AG04450 (cell line): ENCODE measurements at regions not wholly inside any gene's neighbourhood (a gene's known extent, or its start where the extent isn't known, plus 50 kb on each side); places are given as distances from the start of the nearest gene placed in this dataset.

Experiments used
- CTCF ChIA-PET: fragments of 300-600, 350-600 bp; formaldehyde crosslinking; extraction: SDS; loops from one replicate; lab custom pipeline; 2022; ENCODE audit warnings: antibody characterized with exemption, inconsistent platforms; lab: Charles Lee
- POLR2A ChIA-PET: fragments of 350-600 bp; formaldehyde crosslinking; extraction: SDS; loops from one replicate; lab custom pipeline; 2021; ENCODE audit warnings: antibody characterized with exemption, inconsistent platforms; lab: Yijun Ruan, JAX
- DNase-seq: peaks from one replicate; pipeline ENCODE4 v3.0.0-alpha.2; 2011; ENCODE audit warnings: low read depth, low spot score
- H3K27ac ChIP-seq: one replicate; pipeline ENCODE4 v1.5.1; 2012; ENCODE audit warnings: low read depth, low read length, control low read depth
- H3K27me3 ChIP-seq: one replicate; pipeline ENCODE4 v1.6.0; 2012; ENCODE audit warnings: low read length; ENCODE audit not compliant: control insufficient read depth, insufficient read depth
- H3K4me3 ChIP-seq: 2 replicates; pipeline ENCODE4 v1.5.1; 2011; ENCODE audit warnings: mild to moderate bottlenecking, low read depth, low read length, control low read depth
- H3K9me3 ChIP-seq: 2 replicates; pipeline ENCODE4 v1.5.1; 2012; ENCODE audit warnings: low read length; ENCODE audit not compliant: control insufficient read depth, insufficient read depth
- TF ChIP-seq, protein P1 (sequence below): IDR thresholded peaks from 2 replicates; pipeline ENCODE4 v1.5.1; 2011; ENCODE audit warnings: low read depth, low read length, control low read depth, inconsistent platforms

DNA sequence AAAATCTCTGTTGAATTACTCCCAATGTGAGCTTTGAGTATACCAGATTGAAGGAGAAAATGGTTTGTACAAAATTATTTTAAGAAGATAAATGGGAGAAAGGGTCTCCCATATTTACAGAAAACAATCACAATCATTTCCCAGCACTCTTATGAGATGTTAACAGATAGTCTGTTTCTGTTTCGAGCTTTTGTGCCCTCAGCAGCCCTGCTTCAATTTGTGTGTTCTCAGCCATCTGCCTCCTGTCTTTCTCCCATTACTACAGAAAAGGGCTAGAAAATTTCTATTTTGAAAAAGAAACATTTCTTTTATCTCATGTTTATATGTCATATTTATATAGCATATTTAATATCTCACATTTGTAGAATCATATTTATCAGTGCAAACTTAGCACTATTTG lies 498.4 kb downstream of the TTLL7 start:
- CTCF ChIA-PET = no interaction called here

DNA sequence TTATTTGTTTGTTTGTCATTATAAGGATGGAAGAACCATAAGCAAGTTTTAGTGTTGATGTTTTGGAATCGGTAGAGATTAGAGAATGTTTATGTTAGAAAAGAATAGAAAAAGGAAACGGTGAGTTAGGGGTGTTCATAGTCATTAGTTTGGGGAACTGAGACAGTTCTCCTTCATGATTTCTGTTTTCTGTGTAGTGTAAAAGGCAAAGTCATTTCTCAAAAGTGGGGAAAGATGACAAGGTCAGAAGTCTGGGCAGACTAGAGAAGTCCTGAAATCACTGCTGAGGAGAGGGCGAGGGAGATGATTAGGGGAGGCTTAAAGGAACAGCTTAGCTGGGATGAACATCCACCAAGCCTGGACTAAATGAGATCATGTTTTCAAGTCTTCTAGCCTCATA lies 498.9 kb downstream of the TTLL7 start:
- DNase-seq = no peak
- TF ChIP-seq, protein P1, sequence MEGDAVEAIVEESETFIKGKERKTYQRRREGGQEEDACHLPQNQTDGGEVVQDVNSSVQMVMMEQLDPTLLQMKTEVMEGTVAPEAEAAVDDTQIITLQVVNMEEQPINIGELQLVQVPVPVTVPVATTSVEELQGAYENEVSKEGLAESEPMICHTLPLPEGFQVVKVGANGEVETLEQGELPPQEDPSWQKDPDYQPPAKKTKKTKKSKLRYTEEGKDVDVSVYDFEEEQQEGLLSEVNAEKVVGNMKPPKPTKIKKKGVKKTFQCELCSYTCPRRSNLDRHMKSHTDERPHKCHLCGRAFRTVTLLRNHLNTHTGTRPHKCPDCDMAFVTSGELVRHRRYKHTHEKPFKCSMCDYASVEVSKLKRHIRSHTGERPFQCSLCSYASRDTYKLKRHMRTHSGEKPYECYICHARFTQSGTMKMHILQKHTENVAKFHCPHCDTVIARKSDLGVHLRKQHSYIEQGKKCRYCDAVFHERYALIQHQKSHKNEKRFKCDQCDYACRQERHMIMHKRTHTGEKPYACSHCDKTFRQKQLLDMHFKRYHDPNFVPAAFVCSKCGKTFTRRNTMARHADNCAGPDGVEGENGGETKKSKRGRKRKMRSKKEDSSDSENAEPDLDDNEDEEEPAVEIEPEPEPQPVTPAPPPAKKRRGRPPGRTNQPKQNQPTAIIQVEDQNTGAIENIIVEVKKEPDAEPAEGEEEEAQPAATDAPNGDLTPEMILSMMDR = no peak
- Histone ChIP-seq H3K27ac (no peak overlapping the region), H3K27me3 (no peaks in the 10 kb centered on the region), H3K4me3 (no peak overlapping the region), H3K9me3 (no peaks in the 10 kb centered on the region)
- CTCF ChIA-PET = no interaction called here
- POLR2A ChIA-PET = no interaction called here

More for the DNA sequence above, 498.4 kb downstream of the TTLL7 start:
- POLR2A ChIA-PET = no interaction called here
- TF ChIP-seq, protein P1 = no peak
- Histone ChIP-seq H3K27me3 (no peaks in the 10 kb centered on the region), H3K4me3 (no peak overlapping the region), H3K27ac (no peak overlapping the region), H3K9me3 (no peaks in the 10 kb centered on the region)
- no peak for DNase-seq

DNA sequence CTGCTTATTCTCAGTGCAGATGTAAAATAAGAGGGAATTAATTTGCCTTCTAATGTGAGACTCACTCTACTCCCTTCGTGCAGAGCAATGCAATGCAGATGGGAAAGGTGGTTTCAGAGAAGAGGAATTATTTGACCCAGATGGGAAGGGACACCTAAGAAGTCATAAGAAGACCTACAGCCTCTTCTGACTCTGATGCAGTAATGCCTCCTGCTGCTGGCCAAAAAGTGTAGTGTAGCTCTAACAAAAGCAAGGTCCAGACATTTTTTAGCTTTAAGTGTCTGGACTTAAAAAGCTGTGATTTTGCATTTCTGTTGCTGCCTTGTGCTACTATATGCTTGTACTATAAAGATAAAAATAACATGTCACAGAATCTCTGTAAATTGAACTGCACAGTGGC lies 501.4 kb downstream of the TTLL7 start:
- no peaks in the 10 kb centered on the region for H3K9me3 ChIP-seq
- H3K27ac ChIP-seq = no peak overlapping the region
- H3K4me3 ChIP-seq = no peak overlapping the region
- no peaks in the 10 kb centered on the region for H3K27me3 ChIP-seq
- TF ChIP-seq, protein P1 = no peak
- POLR2A ChIA-PET = no interaction called here
- no peak for DNase-seq
- CTCF ChIA-PET = no interaction called here

DNA sequence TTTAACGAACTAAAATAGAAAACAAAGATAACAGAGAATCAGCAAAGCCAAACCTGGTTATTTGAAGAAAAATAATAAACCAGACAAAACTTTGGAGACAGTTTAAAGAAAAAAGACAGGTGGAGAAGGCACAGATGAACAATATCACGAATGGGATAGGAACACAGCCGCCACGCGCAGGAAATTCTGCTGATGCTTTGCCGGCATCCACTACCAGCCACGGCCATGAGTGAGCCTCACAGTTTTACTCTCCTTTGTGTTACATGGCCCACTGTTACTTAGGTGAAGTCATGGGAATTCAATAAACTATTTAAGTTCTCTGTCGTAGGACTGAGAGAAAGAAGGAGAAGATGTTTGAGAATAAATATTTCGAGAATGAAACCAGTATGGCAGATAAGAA lies 503.4 kb downstream of the TTLL7 start:
- H3K4me3 ChIP-seq = no peak overlapping the region
- no peak overlapping the region for H3K27ac ChIP-seq
- POLR2A ChIA-PET = no interaction called here
- H3K27me3 ChIP-seq = no peaks in the 10 kb centered on the region
- TF ChIP-seq, protein P1 = no peak
- CTCF ChIA-PET = no interaction called here
- H3K9me3 ChIP-seq = no peaks in the 10 kb centered on the region
- no peak for DNase-seq

DNA sequence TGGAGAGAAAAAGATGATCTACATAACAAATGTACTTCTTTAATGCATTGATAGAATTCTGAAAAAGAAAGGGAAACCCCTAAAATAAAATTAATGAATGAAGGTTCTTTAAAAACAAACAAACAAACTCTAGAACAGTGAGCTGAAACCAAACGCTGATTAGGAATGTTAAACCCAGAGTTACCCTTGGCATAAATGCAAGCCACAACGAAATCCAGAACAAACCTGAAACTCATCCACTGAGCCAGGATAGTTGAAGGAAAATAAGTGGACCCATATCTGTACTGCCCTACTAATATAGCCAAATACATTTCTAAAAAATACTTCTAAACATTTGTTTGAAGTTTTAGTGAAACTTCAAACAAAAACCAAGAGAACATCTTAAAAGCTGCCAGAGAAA lies 505.3 kb downstream of the TTLL7 start:
- TF ChIP-seq, protein P1 = no peak
- no peak for DNase-seq
- ChIA-PET CTCF (no interaction called here), POLR2A (no interaction called here)
- no peak overlapping the region for H3K4me3 ChIP-seq
- no peaks in the 10 kb centered on the region for H3K27me3 ChIP-seq
- no peak overlapping the region for H3K27ac ChIP-seq
- no peaks in the 10 kb centered on the region for H3K9me3 ChIP-seq
